Natural killer cell (primary cell): ENCODE measurements at regions not wholly inside any gene's neighbourhood (a gene's known extent, or its start where the extent isn't known, plus 50 kb on each side); places are given as distances from the start of the nearest gene placed in this dataset.
A peak's percentile ranks its signal among the peaks of the same experiment; 100 is the strongest.

Experiments
- ATAC-seq, 3 donors: fragments of 150-1000 bp in 2 of 3; fragments of 200-7000 bp in 1 of 3; cut with Tn5 transposase; 1 replicate in 1 of 3; 2 replicates in 2 of 3; pipeline ENCODE4 v1.10.0; 2021; ENCODE audit warnings: mild to moderate bottlenecking in 2 of 3, moderate library complexity in 2 of 3
- DNase-seq, 2 donors: peaks; one replicate each; pipeline versions ENCODE4 v3.0.0 to v3.0.0-alpha.2; 2013 to 2021; ENCODE audit warnings: mixed read lengths in 1 of 2
- H3K27ac ChIP-seq: one replicate; pipeline ENCODE4 v1.5.1; 2013; ENCODE audit warnings: mild to moderate bottlenecking, low read length
- H3K27me3 ChIP-seq: one replicate; pipeline ENCODE4 v1.6.1; 2013; ENCODE audit warnings: low read length; ENCODE audit not compliant: control insufficient read depth, insufficient read depth
- H3K36me3 ChIP-seq: one replicate; pipeline ENCODE4 v1.6.1; 2013; ENCODE audit warnings: low read length; ENCODE audit not compliant: control insufficient read depth, insufficient read depth
- H3K4me1 ChIP-seq: one replicate; pipeline ENCODE4 v1.6.1; 2013; ENCODE audit warnings: low read length; ENCODE audit not compliant: control insufficient read depth, insufficient read depth
- H3K4me3 ChIP-seq: one replicate; pipeline ENCODE4 v1.5.1; 2013; ENCODE audit warnings: low read length
- H3K9me3 ChIP-seq: one replicate; pipeline ENCODE4 v1.6.1; 2013; ENCODE audit warnings: low read length; ENCODE audit not compliant: control insufficient read depth, insufficient read depth
- H3K27ac Mint-ChIP-seq, 2 donors: one replicate each; pipeline ENCODE4 v1.8.0; 2022; ENCODE audit warnings: mild to moderate bottlenecking in 2 of 2, mixed read lengths in 2 of 2, moderate library complexity in 1 of 2
- H3K27me3 Mint-ChIP-seq, 2 donors: one replicate each; pipeline ENCODE4 v1.8.0; 2022; ENCODE audit warnings: low read depth in 2 of 2, mixed read lengths in 2 of 2
- H3K36me3 Mint-ChIP-seq: one replicate; pipeline ENCODE4 v1.8.0; 2022; ENCODE audit warnings: mixed read lengths
- H3K4me1 Mint-ChIP-seq, 2 donors: one replicate each; pipeline ENCODE4 v1.8.0; 2022; ENCODE audit warnings: mixed read lengths in 2 of 2
- H3K4me3 Mint-ChIP-seq: one replicate; pipeline ENCODE4 v1.8.0; 2022; ENCODE audit warnings: mild to moderate bottlenecking, moderate library complexity, mixed read lengths
- H3K9me3 Mint-ChIP-seq, 2 donors: one replicate each; pipeline ENCODE4 v1.8.0; 2022; ENCODE audit warnings: mixed read lengths in 2 of 2
- WGBS: methylation state at CpG from one replicate; pipeline ENCODE4 v1.1.7; 2013; ENCODE audit warnings: missing lambda C conversion rate; ENCODE audit not compliant: insufficient coverage; 5-methylcytosine and 5-hydroxymethylcytosine counted together
- intact Hi-C: fragments of 100-400 bp; cut with micrococcal nuclease; formaldehyde crosslinking; loops from one replicate; pipeline ENCODE4 v1.14.2; 2022
- TF ChIP-seq, protein P1 (sequence below): fragments of 200-600 bp; IDR thresholded peaks from one replicate; pipeline ENCODE4 v1.8.0; 2022; ENCODE audit warnings: antibody characterized with exemption

- Mint-ChIP-seq H3K27ac (no peak overlapping the region), H3K9me3 (no peaks in the 10 kb centered on the region), H3K4me3 (no peak overlapping the region), H3K27me3 (no peaks in the 10 kb centered on the region), H3K36me3 (no peaks in the 10 kb centered on the region), H3K4me1 (peaks cover 4 to 6% of the 10 kb centered on the region in 2 donors)
- Histone ChIP-seq H3K36me3 (no peaks in the 10 kb centered on the region), H3K4me1 (no peaks in the 10 kb centered on the region), H3K4me3 (no peak overlapping the region), H3K9me3 (no peaks in the 10 kb centered on the region), H3K27ac (no peak overlapping the region), H3K27me3 (no peaks in the 10 kb centered on the region)
- DNase-seq (no peak), ATAC-seq (no peak)
- intact Hi-C loops: loop anchor here (10.0 kb wide), 1 partner anchor 178 kb away; no protein-coding TSS in a partner anchor
- TF ChIP-seq, protein P1, sequence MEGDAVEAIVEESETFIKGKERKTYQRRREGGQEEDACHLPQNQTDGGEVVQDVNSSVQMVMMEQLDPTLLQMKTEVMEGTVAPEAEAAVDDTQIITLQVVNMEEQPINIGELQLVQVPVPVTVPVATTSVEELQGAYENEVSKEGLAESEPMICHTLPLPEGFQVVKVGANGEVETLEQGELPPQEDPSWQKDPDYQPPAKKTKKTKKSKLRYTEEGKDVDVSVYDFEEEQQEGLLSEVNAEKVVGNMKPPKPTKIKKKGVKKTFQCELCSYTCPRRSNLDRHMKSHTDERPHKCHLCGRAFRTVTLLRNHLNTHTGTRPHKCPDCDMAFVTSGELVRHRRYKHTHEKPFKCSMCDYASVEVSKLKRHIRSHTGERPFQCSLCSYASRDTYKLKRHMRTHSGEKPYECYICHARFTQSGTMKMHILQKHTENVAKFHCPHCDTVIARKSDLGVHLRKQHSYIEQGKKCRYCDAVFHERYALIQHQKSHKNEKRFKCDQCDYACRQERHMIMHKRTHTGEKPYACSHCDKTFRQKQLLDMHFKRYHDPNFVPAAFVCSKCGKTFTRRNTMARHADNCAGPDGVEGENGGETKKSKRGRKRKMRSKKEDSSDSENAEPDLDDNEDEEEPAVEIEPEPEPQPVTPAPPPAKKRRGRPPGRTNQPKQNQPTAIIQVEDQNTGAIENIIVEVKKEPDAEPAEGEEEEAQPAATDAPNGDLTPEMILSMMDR: no peak
- no CpG with 5 or more reads among the region's 3 CpGs for WGBS
Measured at GRCh38 chr3:18216996-18217395, 208.1 kb downstream of the SATB1 start.

DNA sequence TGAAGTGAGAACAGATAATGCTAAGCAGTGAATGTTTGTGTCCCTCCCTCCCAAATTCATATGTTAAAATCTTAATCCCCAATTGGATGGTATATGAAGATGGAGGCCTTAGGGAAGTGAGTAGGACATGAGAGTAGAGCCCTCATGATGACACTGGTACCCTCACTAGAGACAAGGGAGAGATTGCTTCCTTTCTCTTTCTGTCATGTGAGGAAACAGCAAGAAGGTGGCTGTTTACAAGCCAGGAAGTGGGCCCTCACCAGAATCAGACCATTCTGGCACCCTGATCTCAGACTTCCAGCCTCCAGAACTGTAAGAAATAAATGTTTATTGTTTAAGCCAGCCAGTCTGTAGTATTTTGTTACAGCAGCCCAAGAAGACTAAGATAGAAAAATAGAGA is 209.5 kb downstream of the SATB1 start:
- Mint-ChIP-seq H3K9me3 (no peaks in the 10 kb centered on the region), H3K36me3 (no peaks in the 10 kb centered on the region), H3K27me3 (no peaks in the 10 kb centered on the region), H3K4me1 (peaks cover 4 to 6% of the 10 kb centered on the region in 2 donors), H3K27ac (peak overlapping the region in 1 of 2 donors; percentile 22), H3K4me3 (no peak overlapping the region)
- Histone ChIP-seq H3K36me3 (no peaks in the 10 kb centered on the region), H3K9me3 (no peaks in the 10 kb centered on the region), H3K27ac (no peak overlapping the region), H3K27me3 (no peaks in the 10 kb centered on the region), H3K4me1 (no peaks in the 10 kb centered on the region), H3K4me3 (no peak overlapping the region)
- peak in 2 of 3 donors; percentile 21 to 47 for ATAC-seq
- intact Hi-C loops: loop anchor here (10.0 kb wide), 1 partner anchor 179 kb away; no protein-coding TSS in a partner anchor
- DNase-seq: peak in 1 of 2 donors; percentile 15
- TF ChIP-seq, protein P1: no peak

- 89% methylated on average over 1 of the region's 1 CpG for WGBS
- no peak for ATAC-seq
- Mint-ChIP-seq H3K4me1 (peaks cover 4 to 6% of the 10 kb centered on the region in 2 donors), H3K36me3 (no peaks in the 10 kb centered on the region), H3K9me3 (no peaks in the 10 kb centered on the region), H3K27me3 (no peaks in the 10 kb centered on the region), H3K27ac (no peak overlapping the region), H3K4me3 (no peak overlapping the region)
- no peak overlapping the region for H3K4me3 ChIP-seq
- intact Hi-C loops: loop anchor here (10.0 kb wide), 1 partner anchor 184 kb away; no protein-coding TSS in a partner anchor
- no peak overlapping the region for H3K27ac ChIP-seq
- no peaks in the 10 kb centered on the region for H3K36me3 ChIP-seq
- H3K4me1 ChIP-seq: no peaks in the 10 kb centered on the region
- DNase-seq: no peak
- no peaks in the 10 kb centered on the region for H3K27me3 ChIP-seq
- TF ChIP-seq, protein P1: no peak
- H3K9me3 ChIP-seq: no peaks in the 10 kb centered on the region
Measured at GRCh38 chr3:18211116-18211515, 214.0 kb downstream of the SATB1 start.

GRCh38 chr3:18208856-18209255 is 216.3 kb downstream of the SATB1 start:
- Mint-ChIP-seq H3K27ac (no peak overlapping the region), H3K27me3 (peaks cover 0 to 4% of the 10 kb centered on the region in 2 donors), H3K9me3 (no peaks in the 10 kb centered on the region), H3K4me1 (no peaks in the 10 kb centered on the region), H3K36me3 (no peaks in the 10 kb centered on the region), H3K4me3 (no peak overlapping the region)
- TF ChIP-seq, protein P1: no peak
- no peaks in the 10 kb centered on the region for H3K4me1 ChIP-seq
- H3K36me3 ChIP-seq: no peaks in the 10 kb centered on the region
- H3K27ac ChIP-seq: no peak overlapping the region
- 25% methylated on average over 3 of the region's 3 CpGs for WGBS
- peak in 2 of 3 donors; percentile 45 to 87 for ATAC-seq
- no peaks in the 10 kb centered on the region for H3K27me3 ChIP-seq
- no peak overlapping the region for H3K4me3 ChIP-seq
- H3K9me3 ChIP-seq: no peaks in the 10 kb centered on the region
- DNase-seq: no peak
- intact Hi-C loops: no loop called here
